ENCODE measurements at regions not wholly inside any gene's neighbourhood (a gene's known extent, or its start where the extent isn't known, plus 50 kb on each side); places are given as distances from the start of the nearest gene placed in this dataset.
A peak's percentile ranks its signal among the peaks of the same experiment; 100 is the strongest.

DNA sequence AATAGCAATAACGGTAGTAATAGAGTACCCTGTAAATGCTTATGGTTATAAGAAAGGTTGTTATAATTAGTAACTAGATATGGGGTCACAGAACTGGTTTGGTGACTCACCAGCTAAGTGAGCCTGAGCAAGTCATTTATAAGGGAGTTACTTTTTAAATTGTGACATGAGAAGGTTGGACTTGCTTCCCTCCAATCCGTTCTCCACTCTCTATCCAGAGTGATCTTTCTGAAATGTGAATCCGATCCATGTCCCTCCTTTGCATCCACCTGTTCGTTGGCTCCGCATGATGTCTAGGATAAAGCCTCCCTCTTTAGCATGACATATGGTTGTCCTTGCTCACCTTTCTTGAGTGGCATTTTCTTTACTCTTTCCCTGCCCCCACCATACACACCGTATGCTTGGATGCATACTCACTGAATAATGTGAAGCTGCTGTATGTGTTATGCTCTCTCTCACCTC lies 83.1 kb downstream of the CDC42EP3 start:
- FAIRE-seq (no peak), DNase-seq (ENCODE audit: insufficient read length) (no peak)
- TF ChIP-seq POLR2AphosphoS5 (IDR thresholded peaks at IDR 0.05; ENCODE audit: low read depth, low read length) (no peak), POLR2A (IDR thresholded peaks at IDR 0.05; ENCODE audit: low read depth, low read length) (no peak), TAF1 (IDR thresholded peaks at IDR 0.05; ENCODE audit: borderline replicate concordance, low read depth, low read length) (no peak)

DNA sequence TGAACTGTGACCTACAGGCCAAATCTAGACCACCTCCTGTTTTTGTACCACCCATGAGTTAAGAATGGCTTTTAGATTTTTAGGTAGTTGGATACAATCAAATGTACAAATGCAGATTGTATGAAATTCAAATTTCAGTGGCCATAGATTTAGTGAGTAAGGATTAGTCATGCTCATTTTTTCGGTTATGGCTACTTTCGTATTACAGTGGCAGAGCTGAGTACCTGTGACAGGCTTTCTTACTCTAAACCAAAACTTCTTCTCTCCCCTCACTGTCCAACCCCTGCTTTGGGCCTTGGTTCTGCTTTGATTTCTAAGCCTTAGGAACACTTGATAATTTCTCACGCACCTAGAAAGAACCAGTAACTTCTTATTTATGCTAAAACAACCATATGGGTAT lies 82.1 kb downstream of the CDC42EP3 start:
- FAIRE-seq (no peak), DNase-seq (ENCODE audit: insufficient read length) (no peak)
- TF ChIP-seq TAF1 (IDR thresholded peaks at IDR 0.05; ENCODE audit: borderline replicate concordance, low read depth, low read length), result no peak
- TF ChIP-seq POLR2AphosphoS5 (IDR thresholded peaks at IDR 0.05; ENCODE audit: low read depth, low read length), result no peak
- TF ChIP-seq POLR2A (IDR thresholded peaks at IDR 0.05; ENCODE audit: low read depth, low read length), result no peak

DNA sequence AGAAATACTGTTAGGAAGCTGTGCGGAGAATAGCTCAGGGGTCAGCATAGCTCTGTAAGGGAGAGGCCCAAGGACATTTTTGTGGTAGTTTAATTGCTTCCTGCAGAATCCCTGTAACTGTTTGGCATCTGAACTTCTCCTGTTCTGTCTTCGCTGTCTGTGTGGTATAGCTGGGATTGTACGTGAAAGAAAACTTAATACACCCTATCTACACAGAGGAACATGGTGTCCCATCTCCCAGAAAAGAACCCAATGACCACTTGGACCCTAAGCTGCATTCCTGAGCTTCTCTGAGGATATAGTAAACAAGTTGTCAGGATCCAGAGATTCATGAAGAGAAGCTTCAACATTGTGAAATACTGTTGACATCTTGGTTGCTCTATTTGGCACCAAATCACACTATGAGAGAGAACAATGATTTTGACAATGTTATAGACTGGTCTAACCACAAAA lies 81.3 kb downstream of the CDC42EP3 start:
- peak; percentile 48 for FAIRE-seq
- no peak for DNase-seq (ENCODE audit: insufficient read length)
- no peak for TF ChIP-seq POLR2A (IDR thresholded peaks at IDR 0.05; ENCODE audit: low read depth, low read length)
- no peak for TF ChIP-seq POLR2AphosphoS5 (IDR thresholded peaks at IDR 0.05; ENCODE audit: low read depth, low read length)
- TF ChIP-seq TAF1 (IDR thresholded peaks at IDR 0.05; ENCODE audit: borderline replicate concordance, low read depth, low read length), result no peak
